ENCODE measurements at regions not wholly inside any gene's neighbourhood (a gene's known extent, or its start where the extent isn't known, plus 50 kb on each side); places are given as distances from the start of the nearest gene placed in this dataset.

DNA sequence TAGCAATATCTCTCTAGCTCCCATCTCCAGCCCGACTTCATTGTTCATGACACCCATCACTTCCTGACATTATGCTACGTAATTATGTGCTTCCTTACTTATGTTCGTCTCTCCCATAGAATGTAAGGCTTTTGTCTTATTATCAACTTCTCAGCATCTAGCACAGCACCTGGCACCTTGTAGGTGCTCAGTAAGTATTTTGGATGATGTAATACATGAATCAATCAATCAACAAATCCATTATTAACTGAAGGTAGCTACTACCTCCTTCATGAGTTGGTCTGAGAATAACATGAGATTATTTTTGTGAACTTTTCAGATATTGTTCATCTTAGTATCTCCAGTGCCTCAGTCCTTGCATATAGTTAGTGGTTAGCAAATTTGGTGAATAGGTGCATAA lies 109.3 kb downstream of the EN1 start:
- no peak for DNase-seq

DNA sequence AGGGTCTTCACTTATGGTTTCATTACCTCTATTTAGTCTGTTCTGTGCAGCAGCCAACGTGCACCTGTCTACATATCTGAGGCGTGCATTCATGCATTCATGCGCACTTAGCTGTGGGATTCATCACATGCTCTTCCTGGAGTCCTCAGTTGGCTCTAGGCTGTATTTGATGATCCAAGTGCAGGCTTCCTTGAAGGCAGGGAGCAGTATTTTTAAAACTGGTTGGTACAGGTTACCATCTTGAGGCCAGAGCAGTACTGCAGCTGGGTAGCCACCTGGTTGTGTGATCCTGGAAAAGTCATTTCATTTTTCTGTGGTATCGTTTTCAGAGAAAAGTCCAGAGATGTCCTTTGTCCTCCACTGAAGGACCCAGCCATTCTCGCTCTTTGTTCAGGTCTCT lies 109.8 kb downstream of the EN1 start:
- no peak for DNase-seq

DNA sequence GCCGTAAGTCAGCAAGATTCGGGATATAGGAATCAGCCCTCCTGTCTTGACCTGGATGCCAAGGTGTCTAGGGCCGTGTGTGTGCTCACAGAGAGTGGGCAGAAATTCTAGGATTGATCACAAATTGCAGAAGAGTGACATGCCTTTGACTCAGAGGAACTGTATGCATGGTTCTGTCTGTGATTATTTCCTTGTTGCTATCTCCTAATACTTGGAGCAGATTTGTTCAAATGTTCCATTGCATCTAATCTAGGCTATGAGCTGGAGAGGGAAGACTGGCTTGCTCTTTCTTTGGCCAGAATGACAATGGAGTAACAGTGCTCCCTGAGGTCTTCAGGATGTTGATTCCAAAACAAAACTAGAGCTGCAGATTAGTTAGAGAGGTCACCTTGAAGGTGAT lies 115.0 kb downstream of the EN1 start:
- no peak for DNase-seq

DNA sequence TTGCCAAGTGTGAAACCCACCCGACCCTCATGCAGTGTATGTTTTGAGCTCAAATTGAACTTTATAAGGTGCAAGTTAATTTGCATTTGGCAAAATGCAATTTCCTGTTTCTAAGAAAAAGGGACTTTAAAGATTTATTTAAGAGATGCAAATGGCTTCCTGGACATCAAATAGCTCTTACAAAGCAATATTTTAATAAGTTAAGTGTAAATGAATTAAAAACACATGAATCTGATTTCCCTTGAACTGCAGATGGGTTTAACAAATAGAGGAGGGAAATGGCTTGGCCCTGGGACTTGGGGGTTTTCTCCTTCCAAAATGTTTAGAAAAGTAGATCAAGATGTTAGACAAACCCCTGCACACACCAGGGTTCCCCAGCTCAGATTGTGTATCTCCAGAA lies 116.0 kb downstream of the EN1 start:
- DNase-seq = no peak

DNA sequence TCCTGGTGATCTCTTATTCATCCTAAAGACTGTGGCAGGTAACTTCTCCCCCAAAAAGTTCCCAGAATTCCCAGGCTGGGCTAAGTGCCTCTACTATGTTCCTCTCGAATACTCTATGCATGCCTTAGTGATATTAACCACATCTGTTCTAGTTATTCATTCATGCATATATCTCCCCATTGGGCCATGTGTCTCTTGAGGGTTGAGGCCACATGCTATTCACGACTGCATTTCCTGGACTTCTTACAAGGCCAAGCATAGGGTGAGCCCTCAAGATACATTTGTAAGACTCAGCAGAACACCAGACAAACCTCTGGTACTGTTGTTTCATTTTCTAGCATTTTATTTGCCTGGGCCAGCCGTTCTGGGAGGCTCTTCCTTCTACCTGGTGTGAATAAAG lies 117.0 kb downstream of the EN1 start:
- no peak for DNase-seq

DNA sequence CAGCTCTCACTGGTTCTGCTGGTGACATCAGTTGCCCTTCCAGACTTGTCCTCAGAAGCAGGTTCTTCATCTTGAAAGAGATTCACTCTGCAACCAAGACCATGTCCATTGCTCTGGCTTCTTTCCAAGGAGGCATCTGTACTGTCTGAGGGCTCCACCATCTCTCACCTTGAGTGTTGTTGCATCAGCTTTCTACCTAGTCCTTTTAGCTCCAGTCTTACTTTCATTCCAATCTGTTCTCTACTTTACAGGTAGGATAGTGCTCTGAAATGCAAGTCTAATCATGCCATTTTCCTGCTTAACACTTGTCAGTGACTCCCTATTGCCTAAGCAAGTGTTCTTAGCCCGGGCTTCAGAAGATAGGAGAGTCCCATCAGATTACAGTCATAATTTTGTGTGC lies 117.7 kb downstream of the EN1 start:
- DNase-seq = no peak

DNA sequence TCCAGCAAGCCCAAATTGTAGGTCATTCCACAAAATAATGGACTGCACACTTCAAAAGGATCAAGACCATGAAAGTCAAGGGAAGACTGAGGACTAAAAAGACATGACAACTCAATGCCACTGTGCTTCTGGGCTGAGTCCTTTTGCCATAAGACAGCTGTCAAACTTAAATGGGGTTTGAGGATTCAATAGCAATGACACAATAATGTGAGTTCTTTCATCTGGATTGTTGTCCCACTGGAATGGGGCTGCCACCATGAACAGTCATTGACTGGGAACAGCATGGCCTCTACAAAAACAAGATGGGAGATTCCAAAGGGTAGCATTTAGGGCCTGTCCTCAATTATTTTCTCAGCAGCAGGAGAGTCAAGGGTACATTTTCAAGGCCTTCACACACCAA lies 118.5 kb downstream of the EN1 start:
- no peak for DNase-seq

DNA sequence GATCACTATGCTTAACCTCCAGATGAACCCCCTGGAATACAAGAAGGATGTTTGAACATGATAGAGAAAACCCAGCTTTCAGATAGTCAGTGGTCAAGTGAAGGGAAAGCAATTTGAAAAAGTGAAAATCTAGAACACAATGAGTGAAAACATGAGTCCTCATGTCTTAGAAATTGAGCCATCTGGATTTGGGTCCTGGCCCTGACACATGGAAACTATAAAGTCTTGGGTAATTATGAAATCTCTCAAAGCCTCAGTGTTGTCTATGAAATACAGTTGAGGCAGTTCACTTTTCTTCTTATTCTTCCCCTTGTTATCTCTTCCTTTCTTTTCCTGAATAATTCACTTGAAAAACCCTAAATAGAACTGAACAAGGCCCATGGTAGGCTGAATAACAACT lies 120.6 kb downstream of the EN1 start:
- no peak for DNase-seq

DNA sequence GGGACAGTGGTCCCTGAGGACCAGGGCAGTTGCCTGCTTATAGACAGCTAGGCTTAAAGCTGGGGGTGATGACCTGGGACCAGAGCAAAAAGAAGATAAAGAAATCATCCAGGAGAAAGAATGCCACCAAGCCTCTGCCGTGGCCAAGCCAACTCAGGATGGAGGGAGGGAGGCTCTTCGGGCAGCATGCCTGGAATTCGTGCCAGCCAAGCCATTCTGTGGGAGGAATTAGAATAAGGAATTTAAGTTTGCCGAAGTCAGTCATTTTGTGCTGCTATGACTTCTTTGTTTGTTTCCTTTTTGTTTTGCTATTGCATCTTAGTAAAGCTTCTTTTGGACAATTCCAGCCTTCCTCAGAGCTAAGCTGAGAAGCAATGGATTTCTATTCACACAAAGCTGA lies 124.1 kb downstream of the EN1 start:
- no peak for DNase-seq

DNA sequence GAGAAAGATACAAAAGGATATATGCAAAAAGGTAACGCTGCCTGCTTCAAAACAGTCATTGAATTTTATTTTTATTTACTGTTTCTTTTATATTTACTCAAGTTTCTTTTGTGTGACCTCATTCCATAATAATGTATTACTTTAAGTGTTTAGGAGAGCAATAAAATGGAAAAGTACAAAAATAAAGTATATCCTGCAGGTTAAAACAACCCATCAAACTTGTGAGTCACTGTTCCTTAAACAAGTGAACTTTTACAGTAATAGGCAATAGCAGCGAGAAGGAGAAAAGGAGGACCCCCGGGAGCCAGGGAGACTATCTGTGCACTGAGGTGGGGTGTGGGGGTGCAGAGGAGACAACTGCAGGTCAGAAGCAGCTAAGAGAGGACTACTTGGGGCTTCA lies 124.5 kb downstream of the EN1 start:
- no peak for DNase-seq

DNA sequence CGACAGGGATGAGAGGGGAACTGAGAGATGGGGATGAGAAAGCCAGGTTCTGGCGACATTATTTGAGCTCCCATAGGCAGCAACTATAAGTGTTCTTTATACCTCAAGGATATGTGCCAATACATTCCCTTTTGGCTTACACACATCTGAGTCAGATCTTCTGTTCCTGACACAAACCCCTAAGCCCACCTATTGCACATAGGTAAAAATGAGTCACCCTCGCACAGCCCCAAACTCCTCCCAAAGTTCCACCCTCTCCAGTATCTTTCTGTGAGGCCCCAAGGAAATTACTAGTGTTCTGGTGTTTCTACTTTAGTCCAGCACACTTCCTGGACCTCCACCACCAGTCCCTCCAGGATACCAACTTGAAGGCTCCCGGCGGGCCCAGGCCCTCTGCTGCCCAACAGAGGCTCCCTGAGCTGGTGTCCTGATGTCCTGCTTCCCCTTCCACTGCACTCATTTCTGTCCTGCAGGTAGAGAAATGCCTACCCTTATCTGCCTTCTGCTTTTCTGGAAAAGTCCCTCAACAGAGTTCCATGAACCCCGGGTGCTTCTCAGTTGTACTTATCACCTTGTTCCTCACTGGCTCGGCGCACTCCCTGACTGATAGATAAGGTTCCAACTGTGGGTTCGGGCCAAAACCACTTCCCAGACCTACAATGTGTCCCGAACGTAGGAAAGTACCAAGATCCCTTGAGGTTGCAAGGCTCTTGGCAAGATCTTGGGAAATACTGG lies 125.5 kb downstream of the EN1 start:
- no peak for DNase-seq

DNA sequence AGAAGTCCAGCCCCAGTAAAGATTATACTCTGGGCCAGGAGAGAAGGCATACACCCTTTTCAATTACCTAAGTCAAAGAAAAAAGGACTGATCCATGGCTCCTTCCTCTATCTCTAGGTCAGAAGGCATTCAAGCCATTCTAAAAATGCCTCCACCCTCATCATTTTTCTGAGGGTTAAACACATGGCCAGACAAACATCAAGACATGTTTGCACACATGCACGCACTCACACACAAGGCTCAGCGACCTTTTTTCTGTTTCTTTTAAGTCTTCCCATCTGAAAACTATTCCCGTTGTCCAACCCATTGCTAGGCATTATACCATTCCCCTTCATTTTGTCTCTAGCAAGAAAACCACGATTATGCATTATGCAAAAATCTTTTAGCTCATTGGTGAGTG lies 126.6 kb downstream of the EN1 start:
- no peak for DNase-seq

DNA sequence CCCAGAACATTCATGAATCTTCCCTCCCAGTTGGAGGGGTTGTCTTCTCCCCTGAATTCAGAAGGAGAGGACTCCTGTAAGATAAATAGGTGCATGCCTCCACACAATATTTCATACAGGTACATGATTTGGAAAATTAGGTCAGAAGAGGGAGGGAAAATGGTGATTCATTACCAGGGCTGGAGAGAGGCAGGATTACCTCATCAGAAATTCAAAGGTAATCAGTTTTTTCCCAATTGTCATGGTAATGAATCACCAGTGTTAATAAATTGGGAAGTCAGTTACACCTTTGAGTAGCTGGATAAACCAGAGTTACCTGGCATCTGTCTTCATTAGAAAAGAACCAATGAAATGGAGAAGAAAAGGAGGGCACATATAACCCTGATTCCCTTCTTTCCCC lies 128.5 kb downstream of the EN1 start:
- no peak for DNase-seq

DNA sequence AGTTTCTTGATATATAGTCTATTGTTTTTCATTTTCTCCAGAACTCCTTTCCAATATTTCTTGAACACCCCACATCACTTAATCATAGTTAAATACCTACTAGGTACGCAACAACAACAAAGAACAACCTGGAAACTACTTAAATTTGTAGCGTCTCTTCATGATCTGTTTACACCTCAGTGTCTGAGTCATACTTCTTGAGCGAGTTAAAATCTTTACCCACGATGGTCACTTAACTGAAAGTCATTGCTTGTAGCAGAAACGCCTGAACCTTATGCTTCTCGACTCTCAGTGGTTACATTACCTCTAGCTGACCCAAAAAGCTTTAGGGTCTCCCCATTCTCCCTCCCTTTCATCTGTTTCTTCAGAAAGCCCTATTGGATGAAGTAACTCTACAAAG lies 131.3 kb downstream of the EN1 start:
- no peak for DNase-seq

DNA sequence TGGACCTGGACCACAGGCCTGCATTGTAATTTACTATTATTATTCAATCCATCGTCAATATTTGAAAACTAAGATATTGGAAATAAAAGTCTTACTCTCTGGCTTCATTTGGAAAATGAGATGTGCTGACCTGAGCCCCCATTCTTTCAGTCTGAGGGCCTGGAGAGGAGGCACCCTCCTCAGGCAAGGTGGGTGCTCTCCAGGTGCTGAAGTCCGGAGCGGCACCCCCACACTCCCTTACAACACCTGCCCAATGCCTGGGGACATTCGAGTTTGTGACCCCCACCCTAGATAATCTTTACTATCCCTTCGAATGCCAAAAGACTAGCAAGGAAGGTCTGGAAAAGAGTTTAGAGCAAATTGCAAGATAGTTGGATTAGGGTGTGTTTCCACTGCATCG lies 133.3 kb downstream of the EN1 start:
- no peak for DNase-seq

DNA sequence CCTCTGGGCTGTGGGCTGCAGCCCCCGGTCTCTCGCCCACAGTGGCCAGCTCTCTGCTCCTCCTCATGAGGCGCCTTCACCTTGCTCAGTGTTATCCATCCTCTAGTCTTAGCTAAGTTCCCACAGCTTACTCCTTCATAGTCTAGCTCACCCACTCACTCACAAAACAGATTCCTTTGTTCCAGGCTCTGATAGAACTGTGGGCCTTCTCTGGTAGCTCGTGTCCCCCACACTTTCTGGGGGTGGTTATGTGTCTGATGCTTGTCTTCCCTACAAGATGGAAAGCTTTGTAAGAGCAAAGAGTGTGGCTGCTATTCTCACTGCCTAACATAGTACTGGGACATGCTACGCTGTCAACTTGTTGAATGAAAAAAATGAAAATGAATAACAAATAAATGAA lies 135.8 kb downstream of the EN1 start:
- DNase-seq = no peak

DNA sequence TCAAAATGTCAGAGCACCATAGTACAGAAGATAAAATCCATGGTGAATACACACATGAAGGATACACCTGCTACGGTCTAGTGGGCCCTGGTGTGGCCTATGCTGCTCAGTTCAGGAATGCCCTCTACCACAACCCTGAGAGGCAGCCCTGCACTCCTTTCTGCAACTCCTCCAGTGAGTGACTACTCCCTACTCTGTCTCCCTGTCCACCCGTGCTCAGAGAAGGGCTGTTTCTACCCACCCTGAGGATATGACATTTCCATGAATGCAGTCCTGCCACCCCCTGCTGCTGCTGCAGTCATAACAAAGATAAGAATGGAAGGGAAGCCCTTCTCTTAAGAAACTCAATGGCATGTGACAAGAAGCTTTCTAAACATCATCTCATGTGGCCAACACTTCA lies 137.0 kb downstream of the EN1 start:
- DNase-seq = no peak

DNA sequence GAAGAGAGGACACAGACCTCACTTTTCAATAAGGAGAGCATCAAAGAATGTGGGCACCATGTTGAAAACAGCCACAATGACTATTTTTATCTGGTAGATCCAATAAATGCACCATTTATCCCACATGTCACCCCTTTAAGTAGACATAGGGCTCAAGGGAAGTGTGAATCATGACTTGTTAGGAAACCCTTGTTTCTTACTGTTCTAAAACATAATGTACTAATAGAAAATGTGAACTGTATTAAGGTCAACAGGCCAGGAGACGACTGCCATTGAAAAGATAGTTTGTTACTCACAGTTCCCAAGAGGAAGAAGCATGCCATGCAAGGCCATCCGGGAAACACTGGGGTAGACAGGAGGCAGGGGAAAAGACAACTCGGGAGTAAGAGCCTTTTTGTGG lies 137.7 kb downstream of the EN1 start:
- no peak for DNase-seq

DNA sequence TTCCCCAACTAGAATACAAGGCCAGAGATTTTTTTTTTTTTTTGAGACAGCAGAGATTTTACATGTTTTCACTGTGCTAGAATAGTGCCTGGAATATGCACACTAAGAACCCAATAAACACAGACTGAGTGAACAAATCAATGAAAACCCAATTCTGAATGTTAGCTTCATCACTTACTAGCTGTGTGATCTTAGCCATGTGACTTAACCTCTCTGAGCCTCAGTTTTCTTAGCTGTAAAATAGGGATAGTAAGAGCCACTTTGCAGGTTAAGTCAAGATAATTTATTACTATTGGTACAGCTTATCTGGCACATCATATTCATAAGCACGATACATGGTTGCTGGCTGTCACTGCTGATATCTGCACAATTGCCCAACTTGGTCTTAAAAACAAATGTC lies 140.6 kb downstream of the EN1 start:
- DNase-seq = no peak

DNA sequence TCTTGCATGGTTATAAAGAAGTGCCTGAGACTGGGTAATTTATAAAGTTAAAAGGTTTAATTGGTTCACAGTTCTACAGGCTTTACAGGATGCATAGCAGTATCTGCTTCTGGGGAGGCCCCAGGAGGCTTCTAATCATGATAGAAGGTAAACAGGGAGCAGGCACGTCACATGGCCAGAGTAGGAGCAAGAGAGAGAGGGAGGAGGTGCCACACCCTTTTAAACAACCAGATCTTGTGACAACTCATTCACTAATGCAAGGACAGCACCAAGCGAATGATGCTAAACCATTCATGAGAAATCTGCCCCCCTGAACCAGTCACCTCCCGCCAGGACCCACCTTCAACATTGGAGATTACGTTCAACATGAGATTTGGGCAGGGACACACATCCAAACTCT lies 141.1 kb downstream of the EN1 start:
- DNase-seq = no peak

DNA sequence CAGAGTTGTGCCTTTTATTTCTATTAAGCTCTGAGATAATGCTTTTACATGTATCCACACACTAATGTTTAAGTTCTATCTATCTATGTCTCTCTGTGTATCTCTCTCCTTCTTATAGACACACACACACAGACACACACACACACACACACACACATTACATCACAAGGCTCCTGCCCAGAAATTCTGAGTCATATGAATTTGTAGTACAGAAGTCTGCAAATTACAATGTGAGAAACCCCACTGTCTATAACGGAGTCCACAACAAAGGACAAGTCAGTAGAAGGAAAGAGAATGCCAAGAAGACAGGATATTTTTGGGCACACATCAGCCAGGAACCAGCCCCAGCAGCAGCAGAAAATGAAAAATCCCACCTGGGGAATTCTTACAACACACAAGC lies 142.4 kb downstream of the EN1 start:
- DNase-seq = no peak

DNA sequence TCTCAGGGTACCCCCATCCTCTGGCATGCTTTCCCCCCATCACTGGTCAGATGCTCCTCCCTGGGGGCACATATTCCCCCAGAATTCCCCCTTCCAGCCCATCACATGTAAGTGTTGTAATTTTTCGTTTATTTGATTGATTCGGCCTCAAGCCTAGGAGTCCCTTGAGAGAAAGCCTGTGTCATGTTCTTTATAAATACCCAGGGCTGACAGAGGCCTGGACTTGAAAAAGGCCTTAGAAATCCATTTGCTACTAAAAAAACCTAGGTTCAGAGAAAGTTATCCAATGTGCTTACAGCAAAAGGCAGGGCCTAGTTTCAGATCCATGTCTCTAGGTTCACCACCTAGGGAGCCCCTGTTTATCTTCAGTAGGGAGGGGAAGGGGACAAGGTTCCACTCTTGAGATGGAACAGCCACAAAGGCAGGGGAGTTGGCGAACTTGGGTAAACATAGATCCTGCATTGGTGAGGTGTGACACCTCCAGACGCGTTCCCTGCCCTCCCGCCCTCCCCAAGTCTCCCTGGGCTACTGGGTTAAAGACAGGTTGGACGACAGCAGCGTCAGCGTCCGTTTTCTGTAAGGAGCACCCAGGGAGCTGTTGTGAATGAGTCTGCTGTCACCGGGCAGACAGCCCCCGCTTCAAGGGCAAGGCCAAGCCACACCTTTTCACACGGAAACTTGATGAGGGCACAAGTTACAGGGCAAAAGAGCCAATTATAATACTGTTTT lies 147.8 kb downstream of the EN1 start:
- DNase-seq = no peak

DNA sequence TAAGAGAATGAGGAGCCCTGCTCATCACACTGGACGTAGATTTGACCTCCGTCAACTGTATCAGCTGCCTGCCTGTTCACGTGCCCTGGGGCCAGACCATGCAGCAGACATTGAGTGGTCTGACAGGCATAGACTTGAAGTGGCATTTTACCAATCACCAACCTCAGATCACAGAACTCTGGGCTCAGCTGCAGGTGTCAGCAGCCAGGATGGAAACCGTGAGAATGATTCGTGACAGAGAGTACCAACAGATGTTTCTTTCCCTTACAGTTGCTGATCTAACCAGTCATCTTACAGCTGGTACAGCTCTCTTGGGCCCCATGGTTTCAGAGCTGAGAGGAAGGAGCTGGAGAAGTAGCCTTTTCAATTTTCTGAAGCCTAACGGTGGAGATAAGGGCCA lies 148.9 kb downstream of the EN1 start:
- DNase-seq = no peak

DNA sequence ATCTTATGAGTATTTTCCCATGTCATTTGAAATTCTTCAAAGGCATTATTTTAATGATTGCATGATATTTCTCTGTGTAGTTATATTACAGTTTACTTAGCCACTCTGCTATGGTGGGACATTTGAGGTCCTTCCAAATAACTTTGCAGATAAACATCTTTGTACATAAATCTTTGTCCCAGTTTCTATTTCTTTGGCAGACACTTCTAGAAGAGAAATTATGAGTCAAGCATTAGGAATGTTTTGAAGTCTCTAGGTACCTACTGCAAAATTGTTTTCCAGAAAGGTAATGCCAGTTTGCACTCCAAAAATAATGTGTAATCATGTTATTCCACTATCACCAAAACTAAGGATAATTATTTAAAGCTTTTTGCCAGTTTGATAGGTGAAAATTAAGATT lies 149.7 kb downstream of the EN1 start:
- no peak for DNase-seq
